ENCODE measurements at regions not wholly inside any gene's neighbourhood (a gene's known extent, or its start where the extent isn't known, plus 50 kb on each side); places are given as distances from the start of the nearest gene placed in this dataset.

DNA sequence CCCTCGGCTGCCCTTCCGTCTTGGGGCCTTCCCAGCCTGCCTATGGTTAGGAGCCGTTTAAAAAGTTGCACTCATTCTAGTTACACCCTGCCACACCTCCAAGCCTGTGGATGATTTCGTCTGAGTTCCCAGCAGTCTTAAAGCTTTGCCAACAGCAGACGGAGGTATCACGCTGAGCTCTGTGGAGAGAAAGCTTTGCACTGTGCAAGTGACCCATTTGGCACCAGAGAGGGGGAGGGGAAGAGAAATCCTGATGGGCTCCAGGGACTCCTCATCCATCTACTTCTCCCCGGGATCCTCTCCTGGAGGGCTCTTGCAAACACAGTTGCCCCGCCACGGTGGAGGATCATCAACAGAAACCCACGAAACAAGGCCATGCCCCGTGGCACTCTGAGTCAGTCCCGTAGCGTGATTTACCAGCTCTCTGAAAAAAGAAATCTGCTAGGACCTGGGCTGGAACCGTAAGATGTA, 98.8 kb upstream of the CITED2 start:
- Histone ChIP-seq H3K4me3 (ENCODE audit: low read length) (no peak overlapping the region), H3K36me3 (ENCODE audit: control insufficient read depth, insufficient read depth, low read length) (no peaks in the 10 kb centered on the region), H3K27ac (ENCODE audit: low read length) (peak overlapping the region; percentile 81), H3K27me3 (ENCODE audit: control insufficient read depth, insufficient read depth, low read length) (no peaks in the 10 kb centered on the region), H3K4me1 (ENCODE audit: control insufficient read depth, insufficient read depth, low read length) (peaks cover 24% of the 10 kb centered on the region), H3K9me3 (replicated peaks; ENCODE audit: control insufficient read depth, low read depth, low read length) (no peaks in the 10 kb centered on the region)
- peak; percentile 62 for DNase-seq
- 54% methylated on average over 7 of the region's 14 CpGs for WGBS (ENCODE audit: insufficient coverage)

DNA sequence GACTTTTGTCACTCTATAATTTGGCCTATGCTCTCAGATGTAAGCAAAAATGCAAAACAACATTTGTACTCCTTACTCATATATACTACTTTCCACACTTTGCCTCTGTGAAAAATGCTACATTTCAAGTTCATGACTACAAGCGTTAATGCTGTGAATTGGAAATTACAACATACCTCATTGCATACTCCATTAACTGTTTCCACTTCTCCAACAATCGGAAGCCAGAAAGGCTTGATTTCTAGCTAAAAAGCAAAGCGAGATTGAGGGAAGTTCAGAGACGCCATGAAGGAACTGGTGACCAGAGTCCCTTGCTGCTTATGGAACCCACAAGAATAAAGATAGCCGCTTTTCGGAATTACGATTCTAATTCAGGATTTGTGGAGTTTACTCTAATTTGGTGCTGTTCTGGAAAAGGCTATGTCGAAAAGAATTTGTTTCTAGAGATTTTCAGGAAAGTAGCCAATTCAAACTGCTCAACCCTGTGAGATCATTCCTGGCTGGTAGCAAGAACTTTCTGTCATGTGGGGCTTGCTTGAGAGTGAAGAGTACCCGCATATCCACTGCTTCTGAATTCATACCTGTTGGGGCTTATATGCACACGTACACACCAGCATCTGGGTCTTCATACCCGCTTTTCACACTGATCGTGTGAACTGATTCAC, 98.0 kb upstream of the CITED2 start:
- WGBS (ENCODE audit: insufficient coverage): 67% methylated on average over 4 of the region's 12 CpGs
- peaks cover 24% of the 10 kb centered on the region for H3K4me1 ChIP-seq (ENCODE audit: control insufficient read depth, insufficient read depth, low read length)
- no peaks in the 10 kb centered on the region for H3K27me3 ChIP-seq (ENCODE audit: control insufficient read depth, insufficient read depth, low read length)
- peak overlapping the region; percentile 81 for H3K27ac ChIP-seq (ENCODE audit: low read length)
- no peaks in the 10 kb centered on the region for H3K9me3 ChIP-seq (replicated peaks; ENCODE audit: control insufficient read depth, low read depth, low read length)
- DNase-seq: peak; percentile 79
- no peaks in the 10 kb centered on the region for H3K36me3 ChIP-seq (ENCODE audit: control insufficient read depth, insufficient read depth, low read length)
- H3K4me3 ChIP-seq (ENCODE audit: low read length): no peak overlapping the region

DNA sequence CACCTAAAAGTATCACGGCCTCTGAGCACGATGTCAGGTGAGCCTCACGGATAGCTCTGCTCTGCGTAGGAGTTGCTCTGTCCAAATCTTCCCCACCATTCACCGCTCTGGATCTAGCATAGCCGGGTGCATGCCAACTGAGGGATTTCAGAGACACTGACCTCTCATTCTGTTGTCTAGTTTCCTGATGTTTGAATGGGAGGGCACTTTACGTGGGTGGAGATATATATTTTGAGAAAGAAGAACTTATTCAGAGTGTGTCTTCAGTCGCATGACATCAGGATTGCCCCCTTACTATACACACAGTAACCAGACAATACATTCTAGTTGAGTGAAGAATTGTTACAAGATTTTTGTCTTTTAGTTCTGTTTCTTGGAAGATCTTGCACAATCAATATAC, 96.5 kb upstream of the CITED2 start:
- H3K4me3 ChIP-seq (ENCODE audit: low read length): no peak overlapping the region
- H3K27me3 ChIP-seq (ENCODE audit: control insufficient read depth, insufficient read depth, low read length): no peaks in the 10 kb centered on the region
- H3K27ac ChIP-seq (ENCODE audit: low read length): no peak overlapping the region
- no peak for DNase-seq
- H3K4me1 ChIP-seq (ENCODE audit: control insufficient read depth, insufficient read depth, low read length): peaks cover 24% of the 10 kb centered on the region
- WGBS (ENCODE audit: insufficient coverage): 96% methylated on average over 3 of the region's 8 CpGs
- no peaks in the 10 kb centered on the region for H3K9me3 ChIP-seq (replicated peaks; ENCODE audit: control insufficient read depth, low read depth, low read length)
- no peaks in the 10 kb centered on the region for H3K36me3 ChIP-seq (ENCODE audit: control insufficient read depth, insufficient read depth, low read length)

- WGBS (ENCODE audit: insufficient coverage): 57% methylated on average over 1 of the region's 4 CpGs
- no peaks in the 10 kb centered on the region for H3K27me3 ChIP-seq (ENCODE audit: control insufficient read depth, insufficient read depth, low read length)
- H3K4me1 ChIP-seq (ENCODE audit: control insufficient read depth, insufficient read depth, low read length): peaks cover 9% of the 10 kb centered on the region
- no peaks in the 10 kb centered on the region for H3K9me3 ChIP-seq (replicated peaks; ENCODE audit: control insufficient read depth, low read depth, low read length)
- H3K36me3 ChIP-seq (ENCODE audit: control insufficient read depth, insufficient read depth, low read length): no peaks in the 10 kb centered on the region
- peak; percentile 13 for DNase-seq
- H3K4me3 ChIP-seq (ENCODE audit: low read length): no peak overlapping the region
- no peak overlapping the region for H3K27ac ChIP-seq (ENCODE audit: low read length)
These were observed 93.9 kb upstream of the CITED2 start for GRCh38 chr6:139468178-139468819.

- Histone ChIP-seq H3K9me3 (replicated peaks; ENCODE audit: control insufficient read depth, low read depth, low read length) (no peaks in the 10 kb centered on the region), H3K27ac (ENCODE audit: low read length) (no peak overlapping the region), H3K36me3 (ENCODE audit: control insufficient read depth, insufficient read depth, low read length) (no peaks in the 10 kb centered on the region), H3K4me3 (ENCODE audit: low read length) (no peak overlapping the region), H3K4me1 (ENCODE audit: control insufficient read depth, insufficient read depth, low read length) (no peaks in the 10 kb centered on the region), H3K27me3 (ENCODE audit: control insufficient read depth, insufficient read depth, low read length) (no peaks in the 10 kb centered on the region)
- WGBS (ENCODE audit: insufficient coverage): 70% methylated on average over 5 of the region's 7 CpGs
- DNase-seq: no peak
These were observed 83.0 kb upstream of the CITED2 start for GRCh38 chr6:139457476-139457875.

- Histone ChIP-seq H3K27me3 (ENCODE audit: control insufficient read depth, insufficient read depth, low read length) (no peaks in the 10 kb centered on the region), H3K4me1 (ENCODE audit: control insufficient read depth, insufficient read depth, low read length) (no peaks in the 10 kb centered on the region), H3K9me3 (replicated peaks; ENCODE audit: control insufficient read depth, low read depth, low read length) (no peaks in the 10 kb centered on the region), H3K27ac (ENCODE audit: low read length) (no peak overlapping the region), H3K36me3 (ENCODE audit: control insufficient read depth, insufficient read depth, low read length) (no peaks in the 10 kb centered on the region), H3K4me3 (ENCODE audit: low read length) (no peak overlapping the region)
- no peak for DNase-seq
- 78% methylated on average over 1 of the region's 2 CpGs for WGBS (ENCODE audit: insufficient coverage)
These were observed 77.9 kb upstream of the CITED2 start for GRCh38 chr6:139452148-139452876.

DNA sequence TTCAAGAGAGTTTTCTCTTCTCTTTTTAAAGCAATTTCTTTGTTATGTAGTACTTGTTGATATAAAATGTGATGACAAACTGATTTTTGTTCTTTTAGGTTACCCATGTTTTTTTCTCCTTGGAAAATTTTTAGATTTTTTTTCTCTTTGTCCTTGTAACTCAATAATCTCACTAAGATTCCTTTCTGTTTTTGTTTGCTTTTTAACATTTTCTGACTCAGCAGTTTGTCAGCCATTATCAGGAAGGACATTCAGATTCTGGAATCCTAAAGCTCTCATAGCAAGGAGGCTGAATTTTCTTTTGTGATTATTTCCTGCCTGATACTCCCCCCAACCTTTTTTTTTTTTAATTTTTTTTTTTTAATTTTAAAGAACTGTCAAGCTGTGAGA, 75.2 kb upstream of the CITED2 start:
- no peaks in the 10 kb centered on the region for H3K27me3 ChIP-seq (ENCODE audit: control insufficient read depth, insufficient read depth, low read length)
- no peaks in the 10 kb centered on the region for H3K36me3 ChIP-seq (ENCODE audit: control insufficient read depth, insufficient read depth, low read length)
- H3K4me3 ChIP-seq (ENCODE audit: low read length): no peak overlapping the region
- DNase-seq: no peak
- no peak overlapping the region for H3K27ac ChIP-seq (ENCODE audit: low read length)
- H3K4me1 ChIP-seq (ENCODE audit: control insufficient read depth, insufficient read depth, low read length): no peaks in the 10 kb centered on the region
- no peaks in the 10 kb centered on the region for H3K9me3 ChIP-seq (replicated peaks; ENCODE audit: control insufficient read depth, low read depth, low read length)

GRCh38 chr6:139448998-139449610, 74.7 kb upstream of the CITED2 start:
- Histone ChIP-seq H3K4me1 (ENCODE audit: control insufficient read depth, insufficient read depth, low read length) (no peaks in the 10 kb centered on the region), H3K27ac (ENCODE audit: low read length) (no peak overlapping the region), H3K9me3 (replicated peaks; ENCODE audit: control insufficient read depth, low read depth, low read length) (no peaks in the 10 kb centered on the region), H3K4me3 (ENCODE audit: low read length) (no peak overlapping the region), H3K36me3 (ENCODE audit: control insufficient read depth, insufficient read depth, low read length) (no peaks in the 10 kb centered on the region), H3K27me3 (ENCODE audit: control insufficient read depth, insufficient read depth, low read length) (no peaks in the 10 kb centered on the region)
- no peak for DNase-seq
- 100% methylated on average over 1 of the region's 4 CpGs for WGBS (ENCODE audit: insufficient coverage)

DNA sequence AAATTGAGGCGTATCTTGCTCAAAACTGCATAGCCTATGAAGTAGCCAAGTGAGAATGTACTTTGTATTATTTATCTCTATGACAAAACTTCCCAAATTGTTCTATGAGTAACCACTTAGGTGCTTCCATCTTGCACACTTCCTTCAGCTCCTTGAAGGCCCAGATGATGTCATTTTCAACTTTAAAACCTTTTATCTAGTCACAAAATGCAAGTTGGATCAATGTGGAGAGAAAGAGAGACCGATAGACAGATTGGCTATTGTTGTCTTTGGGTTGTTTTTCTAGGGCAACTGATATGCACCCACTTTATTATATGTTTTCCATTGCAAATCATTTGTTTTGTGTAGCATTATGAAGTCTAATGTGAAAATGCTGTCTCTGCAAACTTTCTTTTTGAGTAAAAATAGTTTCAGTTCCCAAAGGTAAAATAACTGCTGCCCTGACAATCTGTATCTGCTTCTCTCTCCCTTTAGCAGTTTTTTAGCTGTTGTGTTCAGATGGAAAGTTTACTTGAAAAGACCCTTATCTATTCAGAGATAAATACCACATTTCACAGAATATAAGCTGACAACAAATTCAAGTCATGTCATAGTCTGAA, 73.7 kb upstream of the CITED2 start:
- peak; percentile 50 for DNase-seq
- no peaks in the 10 kb centered on the region for H3K9me3 ChIP-seq (replicated peaks; ENCODE audit: control insufficient read depth, low read depth, low read length)
- no CpG with 5 or more reads among the region's 2 CpGs for WGBS (ENCODE audit: insufficient coverage)
- H3K27me3 ChIP-seq (ENCODE audit: control insufficient read depth, insufficient read depth, low read length): no peaks in the 10 kb centered on the region
- no peak overlapping the region for H3K27ac ChIP-seq (ENCODE audit: low read length)
- H3K36me3 ChIP-seq (ENCODE audit: control insufficient read depth, insufficient read depth, low read length): no peaks in the 10 kb centered on the region
- no peaks in the 10 kb centered on the region for H3K4me1 ChIP-seq (ENCODE audit: control insufficient read depth, insufficient read depth, low read length)
- H3K4me3 ChIP-seq (ENCODE audit: low read length): no peak overlapping the region

GRCh38 chr6:139447656-139447975, 73.2 kb upstream of the CITED2 start:
- DNase-seq: no peak
- Histone ChIP-seq H3K36me3 (ENCODE audit: control insufficient read depth, insufficient read depth, low read length) (no peaks in the 10 kb centered on the region), H3K27me3 (ENCODE audit: control insufficient read depth, insufficient read depth, low read length) (no peaks in the 10 kb centered on the region), H3K4me1 (ENCODE audit: control insufficient read depth, insufficient read depth, low read length) (no peaks in the 10 kb centered on the region), H3K4me3 (ENCODE audit: low read length) (no peak overlapping the region), H3K27ac (ENCODE audit: low read length) (no peak overlapping the region), H3K9me3 (replicated peaks; ENCODE audit: control insufficient read depth, low read depth, low read length) (no peaks in the 10 kb centered on the region)
- WGBS (ENCODE audit: insufficient coverage): no CpG with 5 or more reads among the region's 1 CpG

All from muscle of leg (tissue), 3 donors.